NCI-H2196 treated with DMSO at 0.1 percent for 48 hours (cell line): ENCODE measurements at regions not wholly inside any gene's neighbourhood (a gene's known extent, or its start where the extent isn't known, plus 50 kb on each side); places are given as distances from the start of the nearest gene placed in this dataset.
"Not testable (repeated sequence)": the region's sequence is repeated elsewhere in the genome, so short reads cannot be mapped to it uniquely, and the experiment has no call there.

Experiments
- DNase-seq: peaks from one replicate; lab custom pipeline; 2025; ENCODE audit not compliant: unreplicated experiment; lab: John Stamatoyannopoulos, UW

GRCh38 chr3:39651993-39652739 lies 157.2 kb upstream of the MYRIP start:
- no peak for DNase-seq

DNA sequence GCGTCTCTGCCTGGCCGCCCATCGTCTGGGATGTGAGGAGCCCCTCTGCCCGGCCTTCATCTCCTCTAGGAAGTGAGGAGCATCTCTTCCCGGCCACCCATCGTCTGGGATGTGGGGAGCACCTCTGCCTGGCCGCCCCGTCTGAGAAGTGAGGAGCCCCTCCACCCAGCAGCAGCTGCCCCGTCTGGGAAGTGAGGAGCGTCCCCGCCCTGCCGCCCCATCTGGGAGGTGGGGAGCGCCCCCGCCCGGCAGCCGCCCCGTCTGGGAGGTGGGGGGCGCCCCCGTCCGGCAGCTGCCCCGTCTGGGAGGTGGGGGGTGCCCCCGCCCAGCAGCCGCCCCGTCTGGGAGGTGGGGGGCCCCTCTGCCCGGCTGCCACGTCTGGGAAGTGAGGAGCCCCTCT lies 153.7 kb upstream of the MYRIP start:
- not testable (repeated sequence) for DNase-seq

GRCh38 chr3:39657075-39657474 lies 152.3 kb upstream of the MYRIP start:
- DNase-seq = no peak

GRCh38 chr3:39657775-39658174 lies 151.6 kb upstream of the MYRIP start:
- no peak for DNase-seq

DNA sequence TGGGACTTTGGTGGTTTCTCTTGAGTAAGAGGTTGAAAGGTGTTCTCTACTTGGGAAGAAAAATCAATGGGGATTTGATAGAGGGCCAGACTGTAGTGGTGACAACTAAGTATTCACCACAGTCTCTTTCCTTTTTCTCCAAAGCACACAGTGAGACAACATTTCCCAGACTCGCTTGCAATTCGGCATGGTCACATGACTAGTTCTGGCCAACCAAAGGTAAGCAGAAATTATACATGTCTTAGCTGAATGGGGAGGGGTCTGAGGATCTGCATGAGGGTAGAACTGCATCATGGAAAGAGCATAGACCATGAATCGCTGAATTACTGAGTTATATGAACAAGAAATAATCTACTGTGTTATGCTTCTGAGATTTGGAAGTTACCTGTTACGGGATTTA lies 144.5 kb upstream of the MYRIP start:
- no peak for DNase-seq

- DNase-seq = no peak
Observed at GRCh38 chr3:39665441-39665840, 144.0 kb upstream of the MYRIP start.

DNA sequence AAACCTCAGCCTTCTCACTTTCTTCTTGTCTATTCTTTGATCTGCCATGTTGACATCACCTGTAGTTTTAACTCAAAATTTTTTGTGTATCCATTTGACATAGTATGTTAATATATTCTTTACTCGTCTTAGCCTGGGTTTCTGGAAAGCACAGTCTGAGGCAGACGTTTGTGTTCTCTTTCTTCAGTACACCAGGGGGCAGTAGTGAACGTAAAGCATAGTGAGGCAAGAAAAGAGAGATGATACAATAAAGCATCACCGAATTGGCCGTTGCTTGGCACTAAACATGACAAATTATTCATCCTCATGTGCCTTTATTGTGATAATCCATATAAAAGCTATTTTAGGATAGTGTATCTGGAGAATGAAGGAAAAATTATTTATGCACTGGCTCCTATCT lies 141.0 kb upstream of the MYRIP start:
- no peak for DNase-seq

DNA sequence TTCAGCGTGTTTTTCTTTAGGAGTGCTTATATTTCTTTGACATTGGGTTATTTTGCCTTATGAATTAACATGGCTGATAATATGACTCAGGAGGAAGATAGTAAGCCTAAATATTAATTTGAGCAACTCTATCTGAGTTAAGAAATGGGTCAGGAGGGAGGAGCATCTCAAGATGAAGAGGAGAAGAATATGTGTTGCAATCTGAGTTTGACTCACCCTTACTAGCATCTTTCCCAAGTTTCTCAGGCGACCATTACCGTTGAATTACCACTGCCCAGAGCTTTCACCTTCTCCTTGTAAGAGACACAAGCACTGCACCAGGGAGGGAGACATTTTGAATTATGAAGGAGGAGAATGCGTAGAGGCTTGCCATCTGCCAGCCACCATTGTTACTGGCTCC lies 138.3 kb upstream of the MYRIP start:
- DNase-seq = no peak

DNA sequence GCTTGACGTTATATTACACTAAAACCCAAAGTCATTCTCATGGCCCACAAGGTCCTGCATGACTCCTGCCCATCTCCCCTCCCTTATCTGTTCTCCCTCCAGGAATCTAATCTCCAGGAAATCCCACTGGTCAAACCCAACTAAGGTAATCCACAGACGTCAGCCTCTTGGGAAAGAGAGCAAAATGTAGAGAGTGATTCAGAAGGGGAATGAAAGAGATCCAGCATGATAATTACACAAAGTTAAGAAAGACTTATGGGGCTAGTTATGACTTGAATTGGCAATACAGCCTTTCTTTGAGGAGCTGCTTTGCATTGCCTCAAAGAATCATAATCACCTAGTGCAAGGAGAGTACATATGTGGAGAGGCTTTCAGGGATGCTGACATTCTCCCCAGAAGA lies 137.8 kb upstream of the MYRIP start:
- no peak for DNase-seq

GRCh38 chr3:39705351-39705900 lies 104.0 kb upstream of the MYRIP start:
- DNase-seq = no peak

DNA sequence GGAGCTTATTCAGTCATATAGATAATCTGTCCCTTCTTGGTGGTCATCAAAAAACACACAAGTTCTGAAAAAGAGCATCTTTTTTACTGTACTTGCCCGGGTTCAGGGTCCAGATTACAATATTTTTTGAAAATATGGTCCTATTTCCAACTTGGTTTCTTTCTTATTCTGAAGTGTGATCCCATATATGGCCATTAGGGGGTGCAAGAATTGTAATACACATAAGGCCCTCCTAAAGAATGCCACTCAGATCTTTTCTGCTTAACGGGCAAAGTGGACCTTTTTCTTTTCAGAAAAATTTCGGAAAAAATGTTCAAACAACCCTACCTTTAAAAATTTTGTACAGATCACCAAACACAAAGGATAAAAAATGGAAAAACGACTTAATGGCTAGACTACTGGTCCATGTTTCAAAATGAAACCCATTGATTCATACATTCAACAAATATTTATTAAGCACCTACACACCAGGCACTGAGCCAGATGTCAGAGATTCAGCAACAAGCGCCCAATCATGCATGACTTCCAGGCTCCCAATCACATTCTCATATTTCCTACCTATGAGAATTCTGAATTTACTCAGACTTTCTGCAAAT lies 102.0 kb upstream of the MYRIP start:
- no peak for DNase-seq

- DNase-seq = no peak
Observed at GRCh38 chr3:39712413-39713048, 96.9 kb upstream of the MYRIP start.

DNA sequence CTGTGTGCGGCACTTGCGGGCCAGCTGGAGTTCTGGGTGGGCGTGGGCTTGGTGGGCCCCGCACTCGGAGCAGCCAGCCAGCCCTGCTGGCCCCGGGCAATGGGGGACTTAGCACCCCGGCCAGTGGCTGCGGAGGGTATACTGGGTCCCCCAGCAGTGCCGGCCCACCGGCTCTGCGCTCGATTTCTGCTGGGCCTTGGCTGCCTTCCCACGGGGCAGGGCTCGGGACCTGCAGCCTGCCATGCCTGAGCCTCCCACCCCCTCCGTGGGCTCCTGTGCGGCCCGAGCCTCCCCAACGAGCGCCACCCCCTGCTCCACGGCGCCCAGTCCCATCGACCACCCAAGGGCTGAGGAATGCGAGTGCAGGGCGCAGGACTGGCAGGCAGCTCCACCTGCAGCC lies 96.1 kb upstream of the MYRIP start:
- DNase-seq = not testable (repeated sequence)

GRCh38 chr3:39716849-39717248 lies 92.6 kb upstream of the MYRIP start:
- no peak for DNase-seq

- DNase-seq = no peak
Observed at GRCh38 chr3:39718674-39719595, 90.5 kb upstream of the MYRIP start.

DNA sequence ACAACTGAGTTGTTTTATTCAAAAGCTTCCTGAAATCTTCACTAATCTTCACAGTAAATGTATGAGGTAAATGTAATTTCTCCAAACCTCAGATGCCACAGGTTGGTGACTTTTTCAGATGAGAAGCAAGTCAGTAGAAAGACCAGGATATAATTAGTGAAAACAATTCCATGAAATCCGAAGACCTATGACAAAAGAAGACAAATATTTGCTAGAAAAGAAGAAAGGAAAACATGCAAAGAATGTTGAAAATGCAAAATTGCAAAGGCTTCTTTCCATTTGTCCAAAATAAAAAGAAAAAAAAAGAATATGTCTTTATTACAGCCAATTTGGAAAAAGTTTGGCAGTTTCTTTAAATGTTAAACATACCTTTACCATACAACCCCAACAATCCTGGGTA lies 88.3 kb upstream of the MYRIP start:
- no peak for DNase-seq

DNA sequence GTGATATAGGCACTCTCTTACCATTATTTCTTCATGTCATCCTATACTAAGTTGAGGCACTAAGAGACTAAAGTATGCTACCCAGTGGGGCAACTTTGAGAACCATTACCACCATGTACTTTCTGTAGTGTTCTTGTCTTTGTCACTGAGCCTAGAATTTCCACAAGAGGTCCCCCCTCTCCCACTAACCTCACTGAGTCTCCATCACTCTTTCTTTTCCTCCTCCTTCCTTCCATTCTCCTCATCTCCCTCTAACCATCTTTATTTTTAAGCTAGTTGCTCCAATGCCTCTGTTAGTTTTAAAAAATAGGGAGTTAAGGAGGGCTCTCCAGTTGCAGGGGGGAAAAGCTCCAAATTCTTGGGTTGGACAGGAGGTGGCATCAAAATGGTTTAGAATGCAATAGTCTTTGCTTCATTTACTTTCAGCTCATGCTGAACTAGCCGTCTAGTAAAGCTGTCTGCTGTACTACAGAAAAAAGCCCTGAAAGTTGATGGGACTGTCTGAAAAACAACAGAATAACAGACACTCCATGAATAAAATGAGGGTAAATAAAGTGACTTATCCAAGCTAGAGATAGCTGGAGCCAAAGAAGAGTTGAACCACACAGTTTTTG lies 85.1 kb upstream of the MYRIP start:
- no peak for DNase-seq

DNA sequence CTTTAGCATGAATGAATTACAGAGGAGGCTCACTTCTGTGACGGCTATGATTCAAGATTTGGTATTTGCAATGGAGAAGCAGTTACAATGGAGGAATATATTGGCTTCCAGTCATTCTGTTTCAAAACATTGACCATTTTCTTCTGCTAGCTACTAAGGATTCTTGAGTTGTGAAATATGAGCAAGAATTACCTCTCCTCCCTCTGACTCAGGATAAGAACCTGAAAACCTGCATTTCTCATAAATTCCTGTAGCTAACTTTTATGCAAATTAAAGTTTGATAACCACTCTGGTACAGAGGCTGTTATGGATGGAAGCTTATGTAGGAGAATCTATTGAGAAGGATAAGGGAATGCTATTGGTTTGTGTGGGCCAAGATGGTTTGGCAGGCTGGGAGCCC lies 84.1 kb upstream of the MYRIP start:
- no peak for DNase-seq

DNA sequence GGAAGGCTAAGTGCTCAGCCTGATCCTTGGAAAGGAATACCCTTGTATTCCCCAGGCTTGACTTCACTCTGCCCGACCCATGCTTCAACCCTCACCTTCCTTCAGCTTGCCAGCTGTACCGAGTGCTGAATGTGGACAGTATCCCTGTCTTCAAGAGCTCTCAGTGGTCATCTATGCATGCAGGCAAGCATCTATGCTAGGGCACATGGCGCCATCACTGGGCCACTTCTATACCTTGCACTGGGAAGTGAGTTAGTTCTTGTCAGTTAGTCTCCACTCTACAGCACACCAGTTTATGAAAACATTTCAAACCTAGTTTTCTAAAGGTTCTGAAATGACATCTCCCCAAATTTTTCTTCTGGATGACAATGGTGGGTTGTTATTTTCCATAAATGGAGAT lies 82.0 kb upstream of the MYRIP start:
- DNase-seq = no peak

DNA sequence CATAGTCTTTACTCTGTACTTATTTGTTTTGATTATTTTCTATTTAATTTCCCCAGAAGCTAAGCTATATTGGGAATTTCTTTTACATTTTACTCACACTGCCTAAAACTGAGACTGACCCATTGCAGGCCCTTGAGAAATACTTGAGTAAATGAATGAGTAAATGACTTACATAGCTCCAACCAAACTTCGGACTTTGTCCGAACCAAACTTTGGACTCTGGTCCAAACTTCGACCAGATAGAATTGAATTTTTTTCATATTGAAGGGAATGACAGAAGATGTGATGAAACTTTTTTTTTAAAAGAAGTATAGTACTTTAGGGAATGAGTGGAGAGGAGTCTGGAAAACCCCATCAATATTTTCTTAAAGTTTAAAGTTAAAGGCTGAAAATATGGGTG lies 75.6 kb upstream of the MYRIP start:
- no peak for DNase-seq

DNA sequence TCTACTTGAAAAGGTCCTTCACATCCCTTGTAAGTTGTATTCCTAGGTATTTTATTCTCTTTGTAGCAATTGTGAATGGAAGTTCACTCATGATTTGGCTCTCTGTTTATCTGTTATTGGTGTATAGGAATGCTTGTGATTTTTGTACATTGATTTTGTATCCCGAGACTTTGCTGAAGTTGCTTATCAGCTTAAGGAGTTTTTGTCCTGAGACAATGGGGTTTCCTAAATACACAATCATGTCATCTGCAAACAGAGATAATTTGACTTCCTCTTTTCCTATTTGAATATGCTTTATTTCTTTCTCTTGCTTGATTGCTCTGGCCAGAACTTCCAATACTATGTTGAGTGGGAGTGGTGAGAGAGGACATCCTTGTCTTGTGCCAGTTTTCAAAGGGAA lies 69.8 kb upstream of the MYRIP start:
- DNase-seq = not testable (repeated sequence)
